PC-3 (cell line): ENCODE measurements at regions not wholly inside any gene's neighbourhood (a gene's known extent, or its start where the extent isn't known, plus 50 kb on each side); places are given as distances from the start of the nearest gene placed in this dataset.

ENCODE experiments used
- ATAC-seq: fragments of 200-7000 bp; cut with Tn5 transposase; 2 replicates; pipeline ENCODE4 v1.9.1; 2020; ENCODE audit warnings: mild to moderate bottlenecking, moderate library complexity
- BruUV-seq: library from RNA; stranded (reverse); fragments of 400-500 nt; replicated peaks from 2 replicates; lab custom pipeline; 2021; lab: Mats Ljungman, UMichigan
- CTCF ChIA-PET: fragments of 300-600 bp; sonication (Branson Sonifier 250); formaldehyde crosslinking; loops from one replicate; lab custom pipeline; 2022; ENCODE audit warnings: antibody characterized with exemption; lab: Charles Lee
- POLR2A ChIA-PET: fragments of 300-600 bp; sonication (Branson Sonifier 250); formaldehyde crosslinking; loops from one replicate; lab custom pipeline; 2022; ENCODE audit warnings: antibody characterized with exemption; ENCODE audit not compliant: unreplicated experiment; lab: Charles Lee
- DNase-seq: peaks from one replicate; pipeline ENCODE4 v3.0.0-alpha.2; 2015
- H2AFZ ChIP-seq: fragments of 300-600 bp; sonication (generic); 2 replicates; pipeline ENCODE4 v1.6.0; 2016; ENCODE audit warnings: antibody characterized with exemption, low read length
- H3F3A ChIP-seq: fragments of 300-600 bp; sonication (generic); one replicate; pipeline ENCODE4 v1.6.0; 2017; ENCODE audit warnings: antibody characterized with exemption, low read length, control low read depth, mild to moderate bottlenecking; ENCODE audit not compliant: unreplicated experiment
- H3K27ac ChIP-seq: fragments of 300-600 bp; sonication (generic); 2 replicates; pipeline ENCODE4 v1.5.1; 2016; ENCODE audit warnings: mild to moderate bottlenecking, low read length
- H3K27me3 ChIP-seq: fragments of 300-600 bp; sonication (generic); 2 replicates; pipeline ENCODE4 v1.6.1; 2016; ENCODE audit warnings: low read length, mixed read lengths
- H3K36me3 ChIP-seq: fragments of 300-600 bp; sonication (generic); 2 replicates; pipeline ENCODE4 v1.6.1; 2016; ENCODE audit warnings: low read depth, mixed run types, low read length, mixed read lengths
- H3K4me1 ChIP-seq: fragments of 300-600 bp; sonication (generic); 2 replicates; pipeline ENCODE4 v1.5.1; 2016; ENCODE audit warnings: low read length; ENCODE audit not compliant: insufficient read depth
- H3K4me2 ChIP-seq: fragments of 300-600 bp; sonication (generic); 2 replicates; pipeline ENCODE4 v1.6.0; 2016; ENCODE audit warnings: low read length
- H3K4me3 ChIP-seq: fragments of 300-600 bp; sonication (generic); 2 replicates; pipeline ENCODE4 v1.5.1; 2016; ENCODE audit warnings: mild to moderate bottlenecking, low read length, mixed read lengths
- H3K79me2 ChIP-seq: fragments of 300-600 bp; sonication (generic); 2 replicates; pipeline ENCODE4 v1.6.1; 2017; ENCODE audit warnings: low read length, mixed read lengths
- H3K9ac ChIP-seq: fragments of 300-600 bp; sonication (generic); 2 replicates; pipeline ENCODE4 v1.6.0; 2016; ENCODE audit warnings: mild to moderate bottlenecking, low read length
- H3K9me2 ChIP-seq: fragments of 300-600 bp; sonication (generic); replicated peaks from 2 replicates; pipeline ENCODE4 v1.6.1; 2016; ENCODE audit warnings: mixed run types, low read length, mixed read lengths
- H3K9me3 ChIP-seq: fragments of 300-600 bp; sonication (generic); 2 replicates; pipeline ENCODE4 v1.6.1; 2016; ENCODE audit warnings: low read length, mixed read lengths
- H4K20me1 ChIP-seq: fragments of 300-600 bp; sonication (generic); 2 replicates; pipeline ENCODE4 v1.6.1; 2016; ENCODE audit warnings: low read length, mixed read lengths
- EZH2 ChIP-seq: fragments of 300-600 bp; sonication (generic); IDR thresholded peaks from one replicate; pipeline ENCODE4 v1.6.1; 2017; ENCODE audit warnings: antibody characterized with exemption, mild to moderate bottlenecking, low read length; ENCODE audit not compliant: unreplicated experiment
- EZH2phosphoT487 ChIP-seq: fragments of 300-600 bp; sonication (generic); IDR thresholded peaks from 2 replicates; pipeline ENCODE4 v1.6.1; 2018; ENCODE audit warnings: mild to moderate bottlenecking, antibody characterized with exemption, low read length, borderline replicate concordance
- intact Hi-C: fragments of 100-400 bp; cut with micrococcal nuclease; formaldehyde crosslinking; loops from 2 replicates; pipeline ENCODE4 v1.9.0; 2023
- TF ChIP-seq, protein P1 (sequence below): fragments of 300-600 bp; sonication (generic); conservative IDR thresholded peaks from 2 replicates; pipeline ENCODE4 v1.5.1; 2017; ENCODE audit warnings: antibody characterized with exemption, low read depth, mild to moderate bottlenecking, low read length

DNA sequence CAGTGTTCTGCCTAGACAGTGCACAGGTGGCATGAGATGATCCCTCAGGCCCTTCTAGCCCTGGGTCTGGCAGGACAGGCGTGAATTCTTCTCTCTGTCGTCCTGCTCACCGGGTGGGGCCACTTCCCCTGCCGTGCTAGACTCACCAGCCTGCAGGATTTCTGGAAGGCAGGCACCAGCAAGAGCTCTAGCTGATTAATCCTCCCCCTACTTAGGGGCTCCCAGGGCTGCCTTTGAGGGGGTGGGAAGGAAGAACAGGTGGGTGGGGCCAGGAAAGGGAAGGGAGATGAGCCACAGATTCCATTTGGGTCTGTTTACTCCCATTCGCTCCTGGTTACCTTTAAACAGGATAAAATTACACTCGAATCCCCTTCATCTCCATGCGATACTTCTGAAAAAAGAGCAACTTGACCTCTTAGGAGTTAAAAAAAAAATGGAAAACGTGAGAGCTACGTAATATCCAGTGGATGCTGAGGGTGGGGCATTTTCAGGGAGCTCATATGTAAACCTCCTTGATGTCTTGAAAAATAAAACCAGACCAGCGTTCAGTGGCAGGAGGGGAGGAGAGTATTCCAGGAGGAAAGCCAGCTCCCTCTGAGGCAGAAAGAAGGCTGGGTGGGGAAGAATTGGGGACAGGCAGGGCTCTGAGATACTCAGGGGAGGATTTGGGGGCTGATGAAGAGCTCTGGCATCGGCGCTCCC is 665.5 kb downstream of the PTPRU start:
- Histone ChIP-seq H3K79me2 (no peaks in the 10 kb centered on the region), H3K9me3 (no peaks in the 10 kb centered on the region), H2AFZ (no peak overlapping the region), H3K27me3 (peaks cover 69% of the 10 kb centered on the region), H3F3A (no peaks in the 10 kb centered on the region), H3K27ac (no peak overlapping the region), H4K20me1 (no peaks in the 10 kb centered on the region), H3K4me3 (no peak overlapping the region), H3K9ac (no peak overlapping the region), H3K4me1 (no peaks in the 10 kb centered on the region), H3K9me2 (no peaks in the 10 kb centered on the region), H3K36me3 (no peaks in the 10 kb centered on the region), H3K4me2 (no peak overlapping the region)
- CTCF ChIA-PET = no interaction called here
- DNase-seq (no peak), ATAC-seq (no peak)
- no TSS peak for BruUV-seq
- POLR2A ChIA-PET = no interaction called here
- TF ChIP-seq EZH2 = no peak
- no peak for TF ChIP-seq EZH2phosphoT487
- TF ChIP-seq, protein P1, sequence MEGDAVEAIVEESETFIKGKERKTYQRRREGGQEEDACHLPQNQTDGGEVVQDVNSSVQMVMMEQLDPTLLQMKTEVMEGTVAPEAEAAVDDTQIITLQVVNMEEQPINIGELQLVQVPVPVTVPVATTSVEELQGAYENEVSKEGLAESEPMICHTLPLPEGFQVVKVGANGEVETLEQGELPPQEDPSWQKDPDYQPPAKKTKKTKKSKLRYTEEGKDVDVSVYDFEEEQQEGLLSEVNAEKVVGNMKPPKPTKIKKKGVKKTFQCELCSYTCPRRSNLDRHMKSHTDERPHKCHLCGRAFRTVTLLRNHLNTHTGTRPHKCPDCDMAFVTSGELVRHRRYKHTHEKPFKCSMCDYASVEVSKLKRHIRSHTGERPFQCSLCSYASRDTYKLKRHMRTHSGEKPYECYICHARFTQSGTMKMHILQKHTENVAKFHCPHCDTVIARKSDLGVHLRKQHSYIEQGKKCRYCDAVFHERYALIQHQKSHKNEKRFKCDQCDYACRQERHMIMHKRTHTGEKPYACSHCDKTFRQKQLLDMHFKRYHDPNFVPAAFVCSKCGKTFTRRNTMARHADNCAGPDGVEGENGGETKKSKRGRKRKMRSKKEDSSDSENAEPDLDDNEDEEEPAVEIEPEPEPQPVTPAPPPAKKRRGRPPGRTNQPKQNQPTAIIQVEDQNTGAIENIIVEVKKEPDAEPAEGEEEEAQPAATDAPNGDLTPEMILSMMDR = no peak
- intact Hi-C loops = no loop called here

DNA sequence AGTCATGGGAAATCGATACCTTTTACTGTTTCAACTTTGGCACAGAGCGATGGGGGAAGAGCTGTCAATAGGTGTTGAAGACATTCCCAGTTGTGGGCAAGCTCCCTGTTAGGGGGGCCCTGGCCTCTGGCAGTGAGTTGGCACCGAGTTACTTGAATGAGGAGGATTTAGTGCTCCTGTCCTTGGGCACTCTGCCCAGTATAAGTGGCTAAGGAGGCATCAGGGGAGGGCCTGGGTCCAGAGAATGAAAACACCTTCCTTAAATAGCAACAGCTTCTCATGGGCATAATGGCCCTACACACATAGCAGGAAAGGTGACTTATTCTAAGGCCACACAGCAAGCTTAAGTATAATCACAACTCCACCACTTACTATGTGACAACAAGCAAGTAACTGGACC is 664.4 kb downstream of the PTPRU start:
- ChIA-PET CTCF (no interaction called here), POLR2A (no interaction called here)
- peaks cover 69% of the 10 kb centered on the region for H3K27me3 ChIP-seq
- DNase-seq (no peak), ATAC-seq (no peak)
- no peak overlapping the region for H3K27ac ChIP-seq
- intact Hi-C loops = no loop called here
- H4K20me1 ChIP-seq = no peaks in the 10 kb centered on the region
- no peaks in the 10 kb centered on the region for H3F3A ChIP-seq
- no peak overlapping the region for H2AFZ ChIP-seq
- H3K4me1 ChIP-seq = no peaks in the 10 kb centered on the region
- no peak overlapping the region for H3K4me3 ChIP-seq
- no peak overlapping the region for H3K9ac ChIP-seq
- BruUV-seq = no TSS peak
- no peaks in the 10 kb centered on the region for H3K79me2 ChIP-seq
- no peak overlapping the region for H3K4me2 ChIP-seq
- TF ChIP-seq, protein P1 = no peak
- no peak for TF ChIP-seq EZH2phosphoT487
- no peak for TF ChIP-seq EZH2
- H3K36me3 ChIP-seq = no peaks in the 10 kb centered on the region
- no peaks in the 10 kb centered on the region for H3K9me3 ChIP-seq
- no peaks in the 10 kb centered on the region for H3K9me2 ChIP-seq

DNA sequence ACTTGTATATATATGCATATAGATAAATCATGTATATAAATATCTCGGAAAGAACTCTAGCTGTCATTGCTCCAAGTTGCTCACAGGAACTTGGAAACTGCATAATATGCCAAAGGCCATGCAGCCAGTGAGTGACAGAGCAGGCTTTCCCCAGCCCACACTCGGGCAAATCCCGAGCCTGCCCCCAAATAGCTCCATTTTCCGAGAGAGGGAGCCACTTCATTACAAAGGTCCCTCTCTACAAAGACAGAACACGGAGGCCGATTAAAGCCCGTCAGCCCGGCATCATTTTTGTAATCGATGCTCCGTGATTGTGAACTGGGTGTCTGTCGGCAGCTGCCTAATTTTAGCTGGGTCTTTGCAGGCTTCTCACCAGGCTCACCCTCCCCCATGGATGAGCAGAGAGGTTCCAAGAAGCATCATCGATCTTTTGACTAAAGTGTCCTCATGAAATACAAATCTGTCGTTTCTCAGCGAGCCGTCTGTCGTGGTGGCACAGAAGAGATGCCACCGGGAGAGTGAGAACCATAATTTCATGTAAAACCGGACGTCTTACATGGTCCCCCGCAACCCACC is 663.9 kb downstream of the PTPRU start:
- ChIA-PET POLR2A (no interaction called here), CTCF (no interaction called here)
- Histone ChIP-seq H3K9me2 (no peaks in the 10 kb centered on the region), H3K27me3 (peaks cover 74% of the 10 kb centered on the region), H3K4me3 (no peak overlapping the region), H3F3A (no peaks in the 10 kb centered on the region), H2AFZ (no peak overlapping the region), H3K79me2 (no peaks in the 10 kb centered on the region), H3K4me2 (no peak overlapping the region), H4K20me1 (no peaks in the 10 kb centered on the region), H3K4me1 (no peaks in the 10 kb centered on the region), H3K27ac (no peak overlapping the region), H3K9me3 (no peaks in the 10 kb centered on the region), H3K36me3 (no peaks in the 10 kb centered on the region), H3K9ac (no peak overlapping the region)
- intact Hi-C loops = no loop called here
- no TSS peak for BruUV-seq
- DNase-seq (no peak), ATAC-seq (no peak)
- TF ChIP-seq, protein P1 = no peak
- no peak for TF ChIP-seq EZH2phosphoT487
- TF ChIP-seq EZH2 = no peak
